GM18858 (cell line): ENCODE measurements at regions not wholly inside any gene's neighbourhood (a gene's known extent, or its start where the extent isn't known, plus 50 kb on each side); places are given as distances from the start of the nearest gene placed in this dataset.
"Not testable (repeated sequence)": the region's sequence is repeated elsewhere in the genome, so short reads cannot be mapped to it uniquely, and the experiment has no call there.

Source experiments
- ATAC-seq: cut with Tn5 transposase; IDR thresholded peaks from one replicate; pipeline ENCODE4 v1.9.1; 2021; ENCODE audit not compliant: unreplicated experiment

- not testable (repeated sequence) for ATAC-seq
Measured at GRCh38 chr1:143702739-143703138, 269.0 kb downstream of the FAM72C start.

GRCh38 chr1:143699731-143700130 lies 272.1 kb downstream of the FAM72C start:
- ATAC-seq = no peak

GRCh38 chr1:143699115-143699514 lies 272.7 kb downstream of the FAM72C start:
- no peak for ATAC-seq

GRCh38 chr1:143698016-143698415 lies 273.8 kb downstream of the FAM72C start:
- ATAC-seq = no peak

- ATAC-seq = no peak
Measured at GRCh38 chr1:143694085-143694484, 277.7 kb downstream of the FAM72C start.

- ATAC-seq = no peak
Measured at GRCh38 chr1:143691971-143692529, 279.7 kb downstream of the FAM72C start.

- ATAC-seq = no peak
Measured at GRCh38 chr1:143691400-143691891, 280.3 kb downstream of the FAM72C start.

GRCh38 chr1:143689781-143690180 lies 282.0 kb downstream of the FAM72C start:
- ATAC-seq = no peak

GRCh38 chr1:143680304-143680703 lies 291.5 kb downstream of the FAM72C start:
- no peak for ATAC-seq

- no peak for ATAC-seq
Measured at GRCh38 chr1:143672983-143673382, 298.8 kb downstream of the FAM72C start.

- ATAC-seq = no peak
Measured at GRCh38 chr1:143667730-143668129, 304.1 kb downstream of the FAM72C start.

- ATAC-seq = no peak
Measured at GRCh38 chr1:143666851-143667250, 304.9 kb downstream of the FAM72C start.

GRCh38 chr1:143665606-143666005 lies 306.2 kb downstream of the FAM72C start:
- ATAC-seq = no peak

GRCh38 chr1:143663056-143663455 lies 308.7 kb downstream of the FAM72C start:
- not testable (repeated sequence) for ATAC-seq

- no peak for ATAC-seq
Measured at GRCh38 chr1:143661418-143662101, 310.2 kb downstream of the FAM72C start.

GRCh38 chr1:143660354-143660941 lies 311.3 kb downstream of the FAM72C start:
- no peak for ATAC-seq

GRCh38 chr1:143653429-143653802 lies 318.4 kb downstream of the FAM72C start:
- no peak for ATAC-seq

GRCh38 chr1:143652744-143653428 lies 318.9 kb downstream of the FAM72C start:
- ATAC-seq = no peak

- no peak for ATAC-seq
Measured at GRCh38 chr1:143652187-143652586, 319.6 kb downstream of the FAM72C start.

GRCh38 chr1:143651350-143651992 lies 320.3 kb downstream of the FAM72C start:
- ATAC-seq = no peak

- not testable (repeated sequence) for ATAC-seq
Measured at GRCh38 chr1:143644035-143644434, 327.8 kb downstream of the FAM72C start.
